NCI-H1436 treated with DMSO at 0.1 percent for 48 hours (cell line): ENCODE measurements at regions not wholly inside any gene's neighbourhood (a gene's known extent, or its start where the extent isn't known, plus 50 kb on each side); places are given as distances from the start of the nearest gene placed in this dataset.

Experiments used
- DNase-seq: peaks from one replicate; lab custom pipeline; 2025; lab: John Stamatoyannopoulos, UW

DNA sequence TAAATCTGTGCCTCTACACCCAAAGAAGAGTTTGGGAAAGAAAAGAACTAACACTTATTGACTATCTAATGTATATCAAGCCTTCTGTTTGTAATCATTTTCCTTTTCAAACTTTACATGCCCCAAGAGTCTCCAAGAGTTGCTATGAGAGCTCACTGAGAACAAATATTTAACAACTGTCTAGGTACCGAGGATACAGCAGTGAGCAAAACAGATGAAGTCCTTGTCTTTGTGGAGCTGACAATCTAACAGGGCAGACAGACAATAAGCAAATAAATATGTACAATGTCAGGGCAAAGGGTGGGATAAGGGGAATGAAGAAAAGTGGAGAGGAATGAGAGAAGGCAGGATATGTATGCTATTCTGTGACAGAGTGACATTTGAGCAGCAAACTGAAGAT, 64.8 kb upstream of the KSR1 start:
- DNase-seq: no peak

DNA sequence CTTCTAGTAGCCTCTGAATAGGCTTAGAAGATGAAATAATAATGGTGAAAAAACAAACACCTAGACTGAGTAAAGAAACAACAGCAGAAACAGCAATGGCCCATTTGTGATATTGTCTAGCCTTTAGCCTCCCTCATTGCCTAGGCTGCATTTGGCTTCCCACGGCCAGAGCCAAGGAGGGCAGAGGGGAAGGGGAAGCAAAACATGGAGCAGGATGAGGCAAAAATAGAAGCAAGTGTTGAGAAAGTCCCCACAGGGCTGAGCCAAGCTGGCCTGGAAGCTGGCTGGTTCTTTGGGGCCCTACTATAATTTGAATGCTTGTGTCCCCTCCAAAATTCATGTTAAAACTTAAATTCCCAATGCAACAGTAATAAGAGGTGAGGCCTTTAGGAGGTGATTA, 60.2 kb upstream of the KSR1 start:
- DNase-seq: no peak

DNA sequence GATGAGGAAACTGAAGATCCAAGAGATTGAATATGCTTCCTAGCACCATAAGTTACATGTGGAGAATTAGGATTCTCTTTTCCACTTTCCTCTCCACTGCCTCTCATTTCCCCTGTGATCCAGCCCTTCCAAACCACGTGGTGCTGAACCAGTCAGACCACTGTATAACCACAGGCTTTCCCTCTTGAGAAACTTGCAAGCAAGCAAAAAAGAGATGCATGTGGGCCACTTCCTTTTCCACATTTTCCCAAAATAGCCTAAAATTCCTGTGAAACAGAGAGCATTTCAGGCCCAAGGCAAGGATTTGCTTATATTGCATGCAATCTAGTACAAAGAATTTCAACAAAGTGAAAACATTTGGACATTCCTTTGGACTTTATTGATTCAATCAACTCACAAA, 59.3 kb upstream of the KSR1 start:
- no peak for DNase-seq

DNA sequence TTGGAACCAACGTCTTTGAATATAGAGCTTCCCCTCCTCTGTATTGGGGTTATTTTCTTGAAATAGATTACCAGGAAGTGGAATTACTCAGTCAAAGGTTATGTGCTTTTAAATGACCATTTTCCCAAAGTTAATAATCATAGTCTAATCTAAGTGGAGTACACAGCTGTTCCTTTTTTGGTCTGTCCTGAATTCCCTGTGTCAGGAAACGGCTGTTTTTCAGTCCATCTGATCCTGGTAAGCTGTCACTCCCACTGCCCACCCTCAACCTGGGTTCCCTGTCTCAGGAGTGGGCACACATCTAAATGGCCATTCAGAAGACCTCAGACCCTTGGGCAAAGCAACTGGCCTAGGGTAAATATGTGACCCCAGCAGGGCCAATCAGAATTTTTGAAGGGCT, 57.6 kb upstream of the KSR1 start:
- DNase-seq: no peak

DNA sequence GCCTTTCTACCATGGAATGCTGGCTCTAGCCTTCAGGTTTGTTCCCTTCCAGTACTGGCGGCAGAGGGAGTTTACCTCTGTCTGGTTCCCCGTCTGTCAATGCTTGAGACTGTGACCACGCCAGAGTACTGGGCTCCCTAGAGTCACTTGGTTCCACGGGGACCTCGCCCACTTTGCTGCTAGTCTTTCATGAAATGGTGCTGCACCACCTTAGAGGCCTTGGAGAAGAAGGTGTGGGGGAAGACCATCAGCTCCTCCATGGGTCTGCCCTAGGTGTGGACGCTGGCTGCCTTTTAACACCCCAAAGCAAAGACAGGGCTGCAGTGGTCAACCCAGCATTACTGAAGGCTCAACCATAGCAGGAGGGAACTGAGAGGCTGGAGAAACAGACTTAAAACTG, 55.3 kb upstream of the KSR1 start:
- DNase-seq: no peak

DNA sequence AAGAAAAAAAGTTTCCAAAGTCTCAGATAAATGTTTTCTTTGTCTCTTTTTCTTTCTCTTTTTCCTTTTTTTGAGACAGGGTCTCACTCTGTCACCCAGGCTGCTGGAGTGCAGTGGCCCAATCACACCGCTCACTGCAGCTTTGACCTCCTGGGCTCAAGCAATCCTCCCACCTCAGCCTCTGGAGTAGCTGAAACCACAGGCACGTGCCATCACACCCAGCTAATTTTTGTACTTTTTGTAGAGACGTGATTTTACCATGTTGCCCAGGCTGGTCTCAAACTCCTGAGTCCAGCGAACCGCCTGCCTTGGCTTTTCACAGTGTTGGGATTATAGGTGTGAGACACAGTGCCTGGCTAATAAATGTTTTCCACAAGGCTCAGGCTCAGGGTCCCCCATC, 53.3 kb upstream of the KSR1 start:
- no peak for DNase-seq

DNA sequence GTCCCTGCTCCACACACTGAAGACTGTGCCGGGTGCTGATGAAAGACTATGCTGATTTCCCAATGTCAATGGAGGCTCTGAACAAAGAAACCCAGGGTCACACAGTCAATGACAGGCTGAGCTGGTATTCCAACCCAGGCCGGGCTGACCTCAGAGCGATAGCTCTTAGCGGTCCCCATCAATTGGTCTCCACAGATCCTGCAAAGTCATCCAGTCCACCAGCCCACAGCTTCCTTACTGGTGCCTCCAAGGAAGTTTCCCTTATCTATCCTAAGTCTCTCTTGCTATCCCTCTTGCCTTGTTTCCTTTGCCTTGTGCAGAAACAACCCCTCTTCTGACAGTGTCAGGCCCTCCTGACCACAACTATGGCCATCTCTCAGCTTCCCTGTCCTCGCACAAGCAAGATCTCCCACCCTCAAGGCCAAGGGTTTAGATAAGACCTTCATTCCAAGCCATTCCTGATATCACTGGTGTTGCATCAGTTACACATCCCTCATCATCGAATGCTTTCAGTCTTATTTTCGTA, 52.7 kb upstream of the KSR1 start:
- DNase-seq: no peak

DNA sequence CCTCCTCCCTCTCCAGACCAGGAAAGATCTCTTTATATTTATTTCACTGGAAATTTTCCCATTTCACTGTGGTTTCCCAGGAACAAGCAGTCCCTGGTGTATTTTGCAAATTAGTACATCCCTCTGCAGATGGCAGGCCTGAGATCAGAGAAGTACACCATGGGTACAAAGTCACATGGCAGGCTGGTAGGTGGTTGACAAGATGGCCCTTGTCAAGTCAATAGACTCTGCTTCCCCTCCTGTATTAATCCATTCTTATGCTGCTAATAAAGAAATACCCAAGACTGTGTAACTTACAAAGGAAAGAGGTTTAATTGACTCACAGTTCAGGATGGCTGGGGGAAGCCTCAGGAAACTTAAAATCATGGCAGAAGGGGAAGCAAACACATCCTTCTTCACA, 51.6 kb upstream of the KSR1 start:
- DNase-seq: no peak
